ENCODE measurements at regions not wholly inside any gene's neighbourhood (a gene's known extent, or its start where the extent isn't known, plus 50 kb on each side); places are given as distances from the start of the nearest gene placed in this dataset.

DNA sequence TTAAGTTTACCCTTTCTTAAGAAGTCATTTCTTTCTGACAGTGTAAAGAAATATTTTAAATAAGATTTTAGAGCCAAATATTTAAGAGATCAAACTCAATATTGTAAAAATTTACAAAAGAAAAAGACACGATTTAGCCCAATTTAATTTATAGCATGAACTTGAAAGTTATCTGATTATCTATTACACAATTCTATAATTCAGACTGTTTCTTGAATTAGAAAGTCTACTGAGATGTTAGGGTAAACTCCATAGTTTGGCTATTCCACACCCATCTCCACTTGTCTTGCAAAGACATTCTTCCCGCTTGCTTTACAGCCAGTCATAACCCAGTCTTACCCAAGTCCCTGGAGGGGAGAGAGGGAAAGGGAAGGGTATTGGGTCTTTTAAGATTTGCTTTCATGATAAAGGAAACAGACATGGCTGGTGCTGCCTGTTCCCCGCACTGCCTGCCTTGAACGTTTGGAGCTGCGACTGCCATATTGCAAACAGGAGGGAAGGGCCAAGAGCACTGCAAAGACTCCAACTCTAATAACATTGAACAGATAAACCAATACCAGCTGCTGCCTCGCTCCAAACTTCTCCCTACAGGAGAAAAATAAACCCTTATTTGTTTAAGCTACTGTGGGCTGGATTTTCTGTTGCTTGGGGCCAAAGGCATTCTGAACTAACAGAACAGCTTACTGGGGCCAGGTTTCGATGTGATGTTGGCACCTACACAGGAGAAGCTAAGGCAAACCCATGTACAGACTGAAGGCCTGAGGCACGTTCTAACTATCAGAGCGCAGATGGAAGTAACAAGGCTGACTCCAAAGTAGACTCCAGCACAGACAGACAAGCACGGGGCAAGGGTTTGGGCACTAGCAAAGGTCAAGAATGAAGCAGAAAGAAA lies 552.3 kb upstream of the JARID2 start:
- DNase-seq = no peak

DNA sequence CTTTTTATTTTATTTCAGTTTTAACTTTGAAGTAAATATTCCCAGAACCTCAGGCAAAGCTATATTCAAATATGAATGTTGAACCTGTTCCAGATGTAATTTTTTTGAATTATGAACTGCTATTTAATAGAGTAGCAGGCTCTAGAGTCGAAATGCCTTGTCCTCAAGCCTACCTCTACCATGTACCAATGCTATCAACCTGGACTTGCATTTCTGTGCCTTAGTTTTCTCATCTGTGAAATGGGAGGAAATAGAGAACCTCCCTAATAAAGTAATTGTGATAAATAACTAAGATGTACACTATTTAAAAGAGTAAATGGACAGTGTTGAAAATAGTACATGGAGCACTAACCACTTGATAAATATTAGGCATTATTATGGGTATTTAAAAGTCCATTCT lies 551.6 kb upstream of the JARID2 start:
- no peak for DNase-seq

DNA sequence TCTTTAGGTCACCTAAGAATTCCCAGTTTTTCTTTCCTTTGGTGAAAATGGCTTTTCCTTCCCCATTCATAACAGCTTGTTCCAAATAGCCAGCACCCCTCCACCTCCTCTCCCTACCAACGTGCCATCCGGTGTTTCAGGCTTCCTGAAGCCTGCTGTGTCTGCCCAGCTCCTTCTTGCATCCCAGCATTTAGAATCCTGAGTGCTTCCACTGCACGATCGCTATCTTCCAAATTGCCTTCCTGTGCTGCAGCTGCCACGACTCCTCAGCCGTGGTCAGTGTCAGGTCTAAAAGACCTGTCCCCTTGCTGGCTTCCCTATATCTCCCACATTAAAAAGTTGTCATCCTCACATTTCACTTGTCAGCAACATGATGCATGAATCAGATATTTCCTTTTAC lies 550.3 kb upstream of the JARID2 start:
- DNase-seq = no peak

- no peak for DNase-seq
These were observed 549.5 kb upstream of the JARID2 start for GRCh38 chr6:14696367-14696766.

DNA sequence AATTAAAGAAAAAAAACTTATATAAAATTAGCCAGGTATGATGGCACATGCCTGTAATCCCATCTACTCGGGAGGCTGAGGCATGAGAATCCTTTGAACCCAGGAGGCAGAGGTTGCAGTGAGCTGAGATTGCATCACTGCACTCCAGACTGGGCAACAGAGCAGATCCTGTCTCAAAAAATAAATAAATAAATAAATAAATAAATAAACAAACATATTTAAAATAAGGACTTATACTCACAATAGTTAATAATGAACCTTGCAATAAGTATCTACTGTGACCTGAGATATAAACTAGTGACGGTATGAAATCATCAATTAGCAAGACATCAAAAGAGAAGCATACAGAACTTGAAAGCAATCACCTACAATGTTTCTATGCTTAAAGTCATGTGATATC lies 548.4 kb upstream of the JARID2 start:
- no peak for DNase-seq

GRCh38 chr6:14699803-14700601 lies 545.9 kb upstream of the JARID2 start:
- DNase-seq = no peak

GRCh38 chr6:14701946-14702345 lies 543.9 kb upstream of the JARID2 start:
- no peak for DNase-seq

- DNase-seq = no peak
These were observed 543.2 kb upstream of the JARID2 start for GRCh38 chr6:14702678-14703077.

DNA sequence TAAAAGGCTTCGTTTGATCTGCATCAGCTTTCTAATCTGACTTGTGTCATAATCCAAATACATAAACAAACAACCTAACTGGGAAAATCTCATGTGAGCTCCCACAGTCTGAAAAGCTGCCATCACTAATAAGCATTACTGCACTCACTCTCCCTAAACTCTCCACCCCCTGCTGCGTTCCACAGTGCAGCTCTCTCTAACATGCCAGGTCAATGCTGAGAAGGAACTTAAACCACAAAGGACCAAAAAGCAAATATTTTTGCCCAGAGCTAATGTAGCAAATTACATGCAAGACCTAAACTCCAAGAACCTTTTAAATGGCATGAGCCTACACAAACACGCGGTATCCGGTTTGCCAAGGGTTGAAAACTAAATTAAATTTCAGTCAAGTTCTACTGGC lies 542.3 kb upstream of the JARID2 start:
- no peak for DNase-seq

DNA sequence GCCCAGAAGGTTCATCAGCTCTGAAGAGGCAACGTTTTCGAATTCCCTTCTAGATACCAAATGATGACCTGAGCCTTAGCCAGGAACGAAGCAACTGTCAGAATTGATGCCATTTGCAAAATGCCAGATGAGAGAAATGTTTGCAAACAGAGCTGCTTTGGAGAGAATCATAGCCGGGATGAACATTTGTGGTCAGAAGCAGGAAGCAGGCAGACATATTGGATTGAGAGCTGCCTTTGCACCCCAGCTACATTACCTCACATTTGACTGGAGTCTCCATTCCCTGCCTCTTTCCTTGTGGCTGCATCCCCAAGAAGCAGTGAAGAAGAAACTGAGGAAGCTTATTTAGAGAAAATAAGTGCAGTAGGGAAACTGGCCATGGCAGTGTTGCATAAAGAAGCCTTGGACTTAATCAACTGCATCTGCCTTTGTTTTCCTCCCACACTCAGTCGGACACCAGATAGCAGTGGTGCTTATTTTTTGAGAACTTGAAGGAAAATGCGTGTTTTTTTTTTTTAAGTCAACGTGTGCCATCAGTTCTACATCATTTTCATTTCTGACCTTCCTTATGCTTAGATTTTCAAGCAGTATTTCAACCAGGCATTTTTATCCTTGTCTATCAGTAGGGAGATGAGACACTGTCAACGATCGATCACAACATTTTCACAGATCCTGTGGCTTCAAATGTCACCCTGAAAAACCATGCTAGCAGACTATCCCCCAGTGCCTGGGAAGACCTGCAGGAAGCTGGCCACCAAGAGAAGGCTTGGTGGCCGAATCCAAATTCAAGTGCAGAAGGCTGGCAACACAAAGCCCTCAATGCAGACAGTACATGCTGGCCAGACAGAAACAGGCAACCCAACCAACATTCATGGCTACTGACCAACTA lies 541.2 kb upstream of the JARID2 start:
- DNase-seq = no peak

- no peak for DNase-seq
These were observed 540.0 kb upstream of the JARID2 start for GRCh38 chr6:14705841-14706377.

DNA sequence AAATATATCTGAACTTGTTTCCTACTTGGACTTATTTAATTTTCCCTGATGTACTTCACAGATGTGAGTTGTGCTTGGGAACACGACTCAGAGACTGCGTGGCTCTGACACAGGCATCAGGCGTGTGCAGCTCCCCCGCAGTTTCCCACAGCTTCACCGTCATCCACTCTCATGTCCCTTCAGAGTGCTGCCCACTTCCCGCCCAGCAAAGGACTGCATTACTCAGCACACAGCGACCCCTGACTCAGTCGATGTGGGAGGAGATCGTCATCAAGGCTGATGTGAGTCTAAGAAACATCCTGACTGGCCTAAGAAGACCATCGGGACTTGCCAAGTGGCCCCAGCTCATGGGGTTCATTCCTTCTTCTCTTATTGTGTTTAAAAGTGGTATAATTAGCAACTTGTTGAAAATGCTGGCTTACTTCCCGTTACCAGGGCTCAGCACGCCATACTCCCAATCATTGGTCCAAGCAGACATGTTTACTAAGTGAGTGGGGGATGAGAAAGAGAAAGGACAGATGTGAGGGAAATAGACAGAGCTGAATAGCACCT lies 539.4 kb upstream of the JARID2 start:
- DNase-seq = no peak

- DNase-seq = no peak
These were observed 538.6 kb upstream of the JARID2 start for GRCh38 chr6:14707276-14707675.

DNA sequence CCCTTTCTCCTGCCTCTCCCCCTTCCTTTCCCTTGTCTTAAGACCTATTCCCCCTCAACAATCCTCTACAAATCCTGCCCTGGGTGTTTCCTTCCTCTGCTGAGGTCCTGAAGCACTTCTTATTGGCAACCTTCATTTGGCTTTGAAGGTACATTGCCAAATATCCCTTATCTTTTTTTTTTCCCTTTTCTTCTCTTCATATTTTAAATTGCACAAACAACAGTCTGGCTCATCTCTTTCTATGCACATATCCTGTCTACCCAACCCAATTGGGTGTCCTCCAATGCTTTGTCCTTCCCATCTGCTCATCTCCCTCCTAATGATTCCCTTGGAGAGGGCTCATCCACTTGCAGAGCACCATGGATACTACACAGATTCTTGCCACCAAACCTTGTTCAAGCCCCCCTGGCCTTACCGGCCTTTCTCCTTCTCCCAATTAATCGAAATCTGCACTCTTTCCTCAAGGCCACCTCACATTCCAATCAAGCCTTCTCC lies 537.9 kb upstream of the JARID2 start:
- DNase-seq = no peak

DNA sequence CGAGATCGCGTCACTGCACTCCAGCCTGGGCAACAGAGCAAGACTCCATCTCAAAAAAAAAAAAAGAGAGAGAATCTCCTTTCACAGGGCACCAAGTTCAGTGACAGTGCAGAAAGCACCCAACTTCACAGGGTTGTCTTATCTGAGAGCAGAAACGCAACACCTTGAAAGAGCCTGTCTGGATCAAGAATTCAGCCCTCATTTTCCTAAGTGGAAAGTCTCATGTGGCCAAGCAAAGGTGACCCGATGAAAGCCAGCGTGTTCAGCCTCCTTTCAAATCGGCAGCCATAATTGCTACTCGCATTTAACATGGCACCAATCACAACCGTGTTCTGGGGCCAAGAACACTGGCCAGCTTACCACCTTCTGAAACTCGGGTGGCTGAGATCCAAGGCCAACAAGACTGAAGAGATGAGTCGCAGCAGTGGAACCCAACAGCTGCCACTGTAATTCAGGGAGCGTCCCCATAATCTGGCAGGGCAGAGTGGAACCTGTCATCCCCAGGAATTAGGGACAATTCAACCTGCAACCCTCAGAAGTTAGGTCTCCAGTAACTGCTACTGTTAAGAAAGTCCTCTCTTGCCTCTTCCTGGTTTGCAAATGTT lies 536.7 kb upstream of the JARID2 start:
- no peak for DNase-seq

DNA sequence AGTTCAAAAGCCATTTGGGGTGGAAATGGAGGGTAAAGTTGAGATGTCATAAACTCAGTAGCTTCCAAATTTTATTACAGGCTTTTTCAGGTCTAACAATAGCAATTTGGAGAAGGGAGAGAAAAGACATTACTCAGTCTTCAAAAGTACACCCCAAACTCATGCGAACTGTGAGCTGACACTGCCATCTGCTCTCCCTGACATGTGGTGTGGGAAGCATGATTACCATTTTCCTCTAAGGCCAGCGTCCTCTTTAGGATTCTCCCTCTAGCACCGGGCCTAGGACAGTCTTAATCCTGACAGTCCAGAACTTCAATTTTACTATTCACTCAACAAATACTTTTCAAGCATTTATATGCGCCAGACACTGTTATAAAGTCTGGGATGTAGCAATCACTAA lies 536.0 kb upstream of the JARID2 start:
- no peak for DNase-seq

- no peak for DNase-seq
These were observed 535.4 kb upstream of the JARID2 start for GRCh38 chr6:14710421-14710820.

DNA sequence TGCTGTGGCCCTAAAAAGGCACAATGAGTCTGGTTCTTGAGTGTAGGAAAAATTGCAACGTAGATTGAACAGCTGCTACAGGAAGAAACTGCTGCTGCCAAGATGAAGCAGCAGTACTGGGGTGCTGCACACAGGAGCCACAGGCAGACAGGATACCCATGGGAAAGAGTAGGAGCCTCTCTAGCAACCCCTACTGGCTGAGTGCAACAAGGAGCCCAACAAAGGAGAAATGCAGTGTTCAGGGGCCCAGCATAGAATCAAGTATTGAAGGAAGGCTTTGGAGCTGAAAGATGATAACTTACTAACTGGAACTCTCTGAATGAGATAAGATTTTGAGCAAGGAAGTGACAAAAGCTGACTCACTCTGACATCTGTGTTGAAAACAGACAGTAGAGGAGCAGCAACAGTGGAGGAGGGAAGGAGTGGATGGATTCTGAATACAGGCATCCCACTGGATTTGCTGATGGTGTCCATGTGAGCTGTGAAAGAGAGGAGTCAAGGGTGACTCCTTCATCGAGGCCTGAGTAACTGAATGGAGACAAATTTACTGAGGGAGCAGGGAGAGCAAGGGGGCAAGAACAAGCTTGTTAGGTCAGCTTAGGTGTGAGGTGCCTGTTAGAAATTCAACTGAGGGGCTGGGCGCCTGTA lies 534.7 kb upstream of the JARID2 start:
- no peak for DNase-seq

DNA sequence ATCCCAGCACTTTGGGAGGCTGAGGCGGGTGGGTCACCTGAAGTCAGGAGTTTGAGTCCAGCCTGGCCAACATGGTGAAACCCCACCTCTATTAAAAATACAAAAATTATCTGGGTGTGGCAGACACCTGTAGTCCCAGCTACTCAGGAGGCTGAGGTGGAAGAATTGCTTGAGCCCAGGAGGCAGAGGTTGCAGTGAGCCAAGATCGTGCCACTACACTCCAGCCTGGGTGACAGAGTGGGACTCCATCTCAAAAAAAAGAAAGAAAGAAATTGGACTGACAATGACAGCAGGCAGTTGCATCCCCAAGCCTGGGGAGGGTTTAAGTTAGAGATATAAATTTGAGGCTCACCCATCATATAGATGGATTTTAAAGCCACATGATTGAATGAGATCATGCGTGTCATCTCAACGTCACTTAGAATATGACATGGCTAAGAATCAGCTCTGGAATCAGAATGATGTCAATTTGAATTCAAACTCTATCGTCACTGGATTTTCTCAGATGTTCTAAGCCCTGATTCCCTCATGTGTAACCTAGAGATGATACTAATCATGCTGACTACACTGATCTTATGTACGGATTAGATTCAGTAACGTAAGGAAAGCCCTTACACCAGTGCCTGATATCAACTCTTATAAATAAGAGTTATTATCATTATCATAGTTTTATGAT lies 534.0 kb upstream of the JARID2 start:
- no peak for DNase-seq

Data from right lung (tissue), 2 donors.